ENCODE measurements at regions not wholly inside any gene's neighbourhood (a gene's known extent, or its start where the extent isn't known, plus 50 kb on each side); places are given as distances from the start of the nearest gene placed in this dataset.

GRCh38 chr9:118538959-118539358 is 830.3 kb downstream of the BRINP1 start (continued):
- no peak for TF ChIP-seq ZNF362 (tag by site-specific recombination; IDR thresholded peaks at IDR 0.05)
- TF ChIP-seq ZNF580 (tag by site-specific recombination; IDR thresholded peaks at IDR 0.05) = no peak
- TF ChIP-seq ZNF585B (tag by site-specific recombination; IDR thresholded peaks at IDR 0.05) = no peak
- TF ChIP-seq ZSCAN23 (tag by site-specific recombination; IDR thresholded peaks at IDR 0.05) = no peak
- TF ChIP-seq ZNF830 (tag by site-specific recombination; IDR thresholded peaks at IDR 0.05; ENCODE audit: low read depth) = no peak
- no peak for TF ChIP-seq HOXA7 (CRISPR knock-in tag; IDR thresholded peaks at IDR 0.05; ENCODE audit: borderline replicate concordance)
- TF ChIP-seq GLI4 (tag by site-specific recombination; IDR thresholded peaks at IDR 0.05) = no peak
- no peak for TF ChIP-seq ZNF658 (tag by site-specific recombination; IDR thresholded peaks at IDR 0.05)
- no peak for TF ChIP-seq ZFP41 (tag by site-specific recombination; IDR thresholded peaks at IDR 0.05; ENCODE audit: borderline replicate concordance)
- no peak for TF ChIP-seq ZNF510 (tag by site-specific recombination; IDR thresholded peaks at IDR 0.05; ENCODE audit: insufficient replicate concordance)
- no peak for TF ChIP-seq ZNF610 (tag by site-specific recombination; IDR thresholded peaks at IDR 0.05; ENCODE audit: borderline replicate concordance)
- no peak for TF ChIP-seq ZXDB (tag by site-specific recombination; IDR thresholded peaks at IDR 0.05)

GRCh38 chr9:118553465-118553864 is 815.8 kb downstream of the BRINP1 start:
- Histone ChIP-seq H3K9me3 (ENCODE audit: control insufficient read depth, insufficient read depth, low read depth, low read length) (no peaks in the 10 kb centered on the region), H3K27ac (ENCODE audit: extremely low read depth, low read depth, low read length) (no peak overlapping the region), H3K4me1 (ENCODE audit: control insufficient read depth, insufficient read depth, low read length) (no peaks in the 10 kb centered on the region), H3K36me3 (ENCODE audit: control insufficient read depth in 2 of 2, insufficient read depth in 1 of 2, low read length in 2 of 2) (no peaks in the 10 kb centered on the region), H3K4me3 (ENCODE audit: low read depth, low read length) (no peak overlapping the region)
- ChIA-PET CTCF (no interaction called here), POLR2A (no interaction called here)
- TF ChIP-seq ZNF311 (tag by site-specific recombination; IDR thresholded peaks at IDR 0.05; ENCODE audit: borderline replicate concordance) = no peak

- POLR2A ChIA-PET = no interaction called here
- TF ChIP-seq ZBTB8A (tag by site-specific recombination; IDR thresholded peaks at IDR 0.05) (no peak), ZBTB48 (tag by site-specific recombination; IDR thresholded peaks at IDR 0.05) (no peak), ZFHX2 (tag by site-specific recombination; conservative IDR thresholded peaks at IDR 0.05) (no peak), ZNF488 (tag by site-specific recombination; IDR thresholded peaks at IDR 0.05) (no peak), ZNF621 (tag by site-specific recombination; IDR thresholded peaks at IDR 0.05) (no peak), ZBTB6 (tag by site-specific recombination; IDR thresholded peaks at IDR 0.05) (no peak), TCF7L2 (IDR thresholded peaks at IDR 0.05; ENCODE audit: borderline replicate concordance, low read depth, low read length) (no peak), ZIC2 (tag by site-specific recombination; IDR thresholded peaks at IDR 0.05) (no peak), ZNF510 (tag by site-specific recombination; IDR thresholded peaks at IDR 0.05; ENCODE audit: insufficient replicate concordance) (no peak), ZNF580 (tag by site-specific recombination; IDR thresholded peaks at IDR 0.05) (no peak), ZNF350 (tag by site-specific recombination; IDR thresholded peaks at IDR 0.05) (no peak), ZBTB20 (tag by site-specific recombination; IDR thresholded peaks at IDR 0.05) (no peak), ZEB2 (tag by site-specific recombination; IDR thresholded peaks at IDR 0.05) (no peak), KLF8 (tag by site-specific recombination; IDR thresholded peaks at IDR 0.05) (no peak), ZNF19 (tag by site-specific recombination; IDR thresholded peaks at IDR 0.05; ENCODE audit: low read depth) (no peak)
- Histone ChIP-seq H3K9me3 (ENCODE audit: control insufficient read depth, insufficient read depth, low read depth, low read length) (no peaks in the 10 kb centered on the region), H3K27ac (ENCODE audit: extremely low read depth, low read depth, low read length) (no peak overlapping the region), H3K36me3 (ENCODE audit: control insufficient read depth in 2 of 2, insufficient read depth in 1 of 2, low read length in 2 of 2) (no peaks in the 10 kb centered on the region), H3K4me3 (ENCODE audit: low read depth, low read length) (no peak overlapping the region), H3K4me1 (ENCODE audit: control insufficient read depth, insufficient read depth, low read length) (no peaks in the 10 kb centered on the region)
- CTCF ChIA-PET = no interaction called here
Observed at GRCh38 chr9:118554987-118555386, 814.2 kb downstream of the BRINP1 start.

Measured in HEK293 (cell line).